ENCODE measurements at regions not wholly inside any gene's neighbourhood (a gene's known extent, or its start where the extent isn't known, plus 50 kb on each side); places are given as distances from the start of the nearest gene placed in this dataset.
A peak's percentile ranks its signal among the peaks of the same experiment; 100 is the strongest.

DNA sequence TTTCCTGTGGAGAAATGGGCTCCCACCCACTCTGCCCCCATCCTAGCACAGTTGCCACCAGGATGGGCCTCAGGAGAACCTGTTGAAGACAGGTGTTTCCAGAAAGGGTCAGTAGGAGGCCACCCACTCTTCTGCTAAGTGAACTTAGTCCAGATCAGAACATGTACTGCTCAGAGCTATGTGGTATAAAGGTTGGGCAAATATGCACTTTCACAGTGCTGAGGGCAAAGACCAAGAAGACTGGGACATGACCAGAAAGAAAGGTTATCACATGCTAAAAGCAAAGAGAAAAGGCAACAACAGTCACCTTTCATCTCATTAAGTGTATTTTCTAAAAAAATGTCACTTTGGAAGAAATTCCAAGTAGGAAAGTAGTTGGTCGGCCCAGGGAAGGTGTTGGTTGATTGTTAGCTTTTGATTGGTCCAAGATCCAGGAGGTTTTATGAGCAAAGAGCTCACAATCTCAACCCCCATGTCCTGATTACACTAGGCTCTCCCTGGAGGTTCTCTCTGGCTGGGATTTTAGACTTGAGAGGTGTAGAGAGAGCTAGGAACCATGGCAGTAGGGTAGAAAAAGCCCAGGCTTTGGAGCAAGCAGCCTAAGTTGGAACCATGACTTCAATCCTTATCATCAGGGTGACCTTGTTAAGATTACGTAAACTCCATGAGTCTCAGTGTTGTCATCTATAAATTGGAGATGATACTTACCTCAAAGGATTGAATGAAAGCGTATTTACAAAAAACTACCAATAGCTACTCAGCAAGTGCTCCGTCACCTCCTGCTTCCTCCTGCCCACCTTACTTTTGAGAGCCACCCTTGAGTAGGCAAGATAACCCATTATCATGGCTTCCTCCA is 102.6 kb downstream of the GLUL start (continued):
- TF ChIP-seq XBP1 (CRISPR knock-in tag; IDR thresholded peaks at IDR 0.05) (no peak), ZNF367 (CRISPR knock-in tag; IDR thresholded peaks at IDR 0.05; ENCODE audit: borderline replicate concordance) (no peak), ZFX (CRISPR knock-in tag; IDR thresholded peaks at IDR 0.05; ENCODE audit: low read depth) (0 out of 2 replicates have a peak, but pooled peaks have one; percentile 29), RFX5 (IDR thresholded peaks at IDR 0.05; ENCODE audit: low read depth, low read length) (no peak), CTCF (CRISPR knock-in tag; IDR thresholded peaks at IDR 0.05) (peak; percentile 70), HOXA3 (CRISPR knock-in tag; IDR thresholded peaks at IDR 0.05) (peak; percentile 78; the same call in 1 of the 2 replicates), BCL6 (CRISPR knock-in tag; IDR thresholded peaks at IDR 0.05) (peak; percentile 84), ATF7-NPFF (CRISPR knock-in tag; IDR thresholded peaks at IDR 0.05; ENCODE audit: low read depth) (no peak; the same call in 1 of the 2 replicates), MED1 (CRISPR knock-in tag; IDR thresholded peaks at IDR 0.05) (peak; percentile 97), BRCA1 (CRISPR knock-in tag; IDR thresholded peaks at IDR 0.05) (no peak), SKI (IDR thresholded peaks at IDR 0.05; ENCODE audit: partially characterized antibody) (peak; percentile 45), NFATC3 (CRISPR knock-in tag; IDR thresholded peaks at IDR 0.05) (no peak), PCBP1 (IDR thresholded peaks at IDR 0.05; ENCODE audit: borderline replicate concordance, low read depth, low read length) (no peak), ZFP62 (CRISPR knock-in tag; IDR thresholded peaks at IDR 0.05) (no peak), ZMYM2 (CRISPR knock-in tag; IDR thresholded peaks at IDR 0.05) (peak; percentile 78), TARDBP (CRISPR knock-in tag; IDR thresholded peaks at IDR 0.05) (peak; percentile 87), MTA3 (CRISPR knock-in tag; IDR thresholded peaks at IDR 0.05) (no peak), JUN (CRISPR knock-in tag; IDR thresholded peaks at IDR 0.05) (no peak), SOX6 (IDR thresholded peaks at IDR 0.05) (no peak), SOX6 (CRISPR knock-in tag; IDR thresholded peaks at IDR 0.05) (peak; percentile 92), ZNF879 (CRISPR knock-in tag; IDR thresholded peaks at IDR 0.05) (no peak), TP53 (CRISPR knock-in tag; conservative IDR thresholded peaks at IDR 0.05) (no peak; the same call in 1 of the 2 replicates), HNRNPH1 (optimal IDR thresholded peaks at IDR 0.05; ENCODE audit: low read depth, low read length) (no peak), IRF9 (CRISPR knock-in tag; IDR thresholded peaks at IDR 0.05; ENCODE audit: borderline replicate concordance) (no peak), ZNF546 (CRISPR knock-in tag; conservative IDR thresholded peaks at IDR 0.05) (no peak), ZNF34 (CRISPR knock-in tag; IDR thresholded peaks at IDR 0.05; ENCODE audit: borderline replicate concordance) (no peak), TAF1 (CRISPR knock-in tag; IDR thresholded peaks at IDR 0.05) (peak; percentile 19; the same call in 1 of the 2 replicates), ZNF674 (CRISPR knock-in tag; IDR thresholded peaks at IDR 0.05; ENCODE audit: low read depth) (no peak), TEAD2 (CRISPR knock-in tag; IDR thresholded peaks at IDR 0.05) (no peak), ZNF766 (CRISPR knock-in tag; IDR thresholded peaks at IDR 0.05; ENCODE audit: borderline replicate concordance) (no peak), STAG1 (CRISPR knock-in tag; IDR thresholded peaks at IDR 0.05) (peak; percentile 60)
